B cell (primary cell): ENCODE measurements at regions not wholly inside any gene's neighbourhood (a gene's known extent, or its start where the extent isn't known, plus 50 kb on each side); places are given as distances from the start of the nearest gene placed in this dataset.

Source experiments
- ATAC-seq: fragments of 200-7000 bp; cut with Tn5 transposase; one replicate; pipeline ENCODE4 v1.10.0; 2021; ENCODE audit warnings: low read depth, mild to moderate bottlenecking, moderate number of reproducible peaks, moderate library complexity
- CTCF ChIA-PET: fragments of 350-600 bp; sonication (Branson Sonifier 250); formaldehyde crosslinking; loops from one replicate; lab custom pipeline; 2021; ENCODE audit warnings: antibody characterized with exemption, inconsistent platforms; lab: Charles Lee
- POLR2A ChIA-PET: fragments of 350-600 bp; sonication (Branson Sonifier 250); formaldehyde crosslinking; loops from one replicate; lab custom pipeline; 2021; ENCODE audit warnings: antibody characterized with exemption; lab: Charles Lee
- DNase-seq: peaks from one replicate; pipeline ENCODE4 v3.0.0; 2013
- H2AFZ ChIP-seq: 2 replicates; pipeline ENCODE4 v1.6.1; 2012; ENCODE audit warnings: mild to moderate bottlenecking, low read depth, low read length; ENCODE audit not compliant: insufficient read depth, poor library complexity, severe bottlenecking
- H3K27ac ChIP-seq, 2 donors: 1 replicate in 1 of 2; 2 replicates in 1 of 2; pipeline ENCODE4 v1.5.1; 2012 to 2013; ENCODE audit warnings: low read length in 2 of 2, mild to moderate bottlenecking in 2 of 2, moderate library complexity in 1 of 2
- H3K27me3 ChIP-seq, 4 experiments: fragments of 200-600 bp in 1 of 4; sonication (generic) in 1 of 4; replicated peaks in 1 of 4; 1 replicate in 2 of 4; 2 replicates in 2 of 4; pipeline versions ENCODE4 v1.6.1 to v1.7.0; 2013 to 2016; ENCODE audit warnings: low read length in 3 of 4, mild to moderate bottlenecking in 2 of 4, mixed read lengths in 1 of 4, moderate library complexity in 1 of 4; ENCODE audit not compliant: insufficient read depth in 4 of 4, control insufficient read depth in 3 of 4; ENCODE audit errors: control extremely low read depth in 1 of 4
- H3K36me3 ChIP-seq, 2 experiments: replicated peaks in 1 of 2; 1 replicate in 1 of 2; 2 replicates in 1 of 2; pipeline versions ENCODE4 v1.6.1 to v1.7.1; 2013; ENCODE audit warnings: low read length in 1 of 2; ENCODE audit not compliant: insufficient read depth in 2 of 2, control insufficient read depth in 1 of 2; ENCODE audit errors: control extremely low read depth in 1 of 2, extremely low read depth in 1 of 2
- H3K4me1 ChIP-seq, 2 donors: fragments of 200-600 bp in 1 of 2; sonication (generic) in 1 of 2; 1 replicate in 1 of 2; 2 replicates in 1 of 2; pipeline versions ENCODE4 v1.5.1 to v1.6.1; 2013 to 2017; ENCODE audit warnings: low read length in 2 of 2; ENCODE audit not compliant: control insufficient read depth in 2 of 2, insufficient read depth in 2 of 2
- H3K4me2 ChIP-seq: replicated peaks from 2 replicates; pipeline ENCODE3; 2012; ENCODE audit warnings: mild to moderate bottlenecking, low read depth, low read length; ENCODE audit not compliant: poor library complexity, severe bottlenecking
- H3K4me3 ChIP-seq, 5 experiments: fragments of 200-600 bp in 1 of 5; sonication (generic) in 1 of 5; 1 replicate in 3 of 5; 2 replicates in 2 of 5; pipeline versions ENCODE4 v1.5.1 to v1.7.0; 2011 to 2016; ENCODE audit warnings: low read length in 4 of 5, mild to moderate bottlenecking in 4 of 5, low read depth in 2 of 5, control low read depth in 1 of 5, moderate library complexity in 1 of 5; ENCODE audit not compliant: insufficient read depth in 1 of 5; ENCODE audit errors: control extremely low read depth in 1 of 5, extremely low read depth in 1 of 5
- H3K79me2 ChIP-seq: fragments of 200-600 bp; sonication (generic); one replicate; pipeline ENCODE4 v1.6.0; 2016; ENCODE audit warnings: low read length; ENCODE audit not compliant: control insufficient read depth, insufficient read depth
- H3K9ac ChIP-seq: fragments of 200-600 bp; sonication (generic); 2 replicates; pipeline ENCODE4 v1.6.1; 2017; ENCODE audit warnings: mild to moderate bottlenecking, low read length, moderate library complexity
- H3K9me3 ChIP-seq, 3 donors: one replicate each; pipeline versions ENCODE4 v1.6.1 to v1.7.1; 2013; ENCODE audit warnings: low read length in 2 of 3; ENCODE audit not compliant: control insufficient read depth in 2 of 3, insufficient read depth in 1 of 3; ENCODE audit errors: control extremely low read depth in 1 of 3
- H4K20me1 ChIP-seq: 2 replicates; pipeline ENCODE4 v1.6.0; 2012; ENCODE audit warnings: mild to moderate bottlenecking, low read length; ENCODE audit not compliant: insufficient read depth, control insufficient read depth, poor library complexity, severe bottlenecking
- H3K27ac Mint-ChIP-seq: one replicate; pipeline ENCODE4 v1.8.0; 2021; ENCODE audit warnings: mixed read lengths
- H3K27me3 Mint-ChIP-seq: one replicate; pipeline ENCODE4 v1.8.0; 2021; ENCODE audit warnings: mixed read lengths
- H3K4me1 Mint-ChIP-seq: one replicate; pipeline ENCODE4 v1.8.0; 2021; ENCODE audit warnings: mixed read lengths
- H3K4me3 Mint-ChIP-seq: one replicate; pipeline ENCODE4 v1.8.0; 2021; ENCODE audit warnings: mixed read lengths
- H3K9me3 Mint-ChIP-seq: one replicate; pipeline ENCODE4 v1.8.0; 2022; ENCODE audit warnings: mixed read lengths; ENCODE audit not compliant: insufficient read depth
- CTCF ChIP-seq: fragments of 200-600 bp; IDR thresholded peaks from one replicate; pipeline ENCODE4 v1.8.0; 2022; ENCODE audit warnings: antibody characterized with exemption, mild to moderate bottlenecking
- EZH2 ChIP-seq: IDR thresholded peaks from 2 replicates; pipeline ENCODE4 v1.6.1; 2012; ENCODE audit warnings: borderline replicate concordance, low read depth, mild to moderate bottlenecking, moderate library complexity, low read length; ENCODE audit not compliant: insufficient read depth, poor library complexity, severe bottlenecking
- WGBS: methylation state at CpG from one replicate; pipeline ENCODE4 v1.1.5; 2013; ENCODE audit warnings: missing lambda C conversion rate; ENCODE audit not compliant: insufficient coverage; 5-methylcytosine and 5-hydroxymethylcytosine counted together
- intact Hi-C: fragments of 100-400 bp; cut with micrococcal nuclease; formaldehyde crosslinking; loops from one replicate; pipeline ENCODE4 v1.10.0; 2022

- TF ChIP-seq CTCF (no peak), EZH2 (no peak)
Measured at GRCh38 chr2:45117383-45117782, 108.1 kb upstream of the SIX2 start.

GRCh38 chr2:45115181-45115580, 105.9 kb upstream of the SIX2 start:
- intact Hi-C loops: no loop called here
- TF ChIP-seq EZH2 (no peak), CTCF (no peak)
- Mint-ChIP-seq H3K27me3 (peaks cover 3% of the 10 kb centered on the region), H3K4me1 (no peaks in the 10 kb centered on the region), H3K4me3 (no peak overlapping the region), H3K27ac (no peak overlapping the region), H3K9me3 (no peaks in the 10 kb centered on the region)
- ATAC-seq (no peak), DNase-seq (no peak)
- H3K9me3 ChIP-seq: no peaks in the 10 kb centered on the region
- H3K79me2 ChIP-seq: no peaks in the 10 kb centered on the region
- H3K27me3 ChIP-seq: peaks cover 0 to 4% (median 0%) of the 10 kb centered on the region in 4 experiments
- CTCF ChIA-PET: no interaction called here
- no peak overlapping the region for H3K27ac ChIP-seq
- H4K20me1 ChIP-seq: no peaks in the 10 kb centered on the region
- no peaks in the 10 kb centered on the region for H3K36me3 ChIP-seq
- no peak overlapping the region for H2AFZ ChIP-seq
- H3K9ac ChIP-seq: no peak overlapping the region
- no CpG with 5 or more reads among the region's 1 CpG for WGBS
- POLR2A ChIA-PET: no interaction called here
- H3K4me3 ChIP-seq: no peak overlapping the region
- H3K4me2 ChIP-seq: no peak overlapping the region
- H3K4me1 ChIP-seq: no peaks in the 10 kb centered on the region

More at GRCh38 chr2:45117383-45117782, 108.1 kb upstream of the SIX2 start:
- ChIA-PET CTCF (no interaction called here), POLR2A (no interaction called here)
- no peak overlapping the region for H2AFZ ChIP-seq
- Mint-ChIP-seq H3K27ac (no peak overlapping the region), H3K27me3 (no peaks in the 10 kb centered on the region), H3K4me3 (no peak overlapping the region), H3K4me1 (no peaks in the 10 kb centered on the region), H3K9me3 (no peaks in the 10 kb centered on the region)
- DNase-seq (no peak), ATAC-seq (no peak)
- H3K4me2 ChIP-seq: no peak overlapping the region
- no peaks in the 10 kb centered on the region for H3K9me3 ChIP-seq
- no peaks in the 10 kb centered on the region for H3K27me3 ChIP-seq
- H3K4me3 ChIP-seq: no peak overlapping the region
- intact Hi-C loops: no loop called here
- no peaks in the 10 kb centered on the region for H3K79me2 ChIP-seq
- no peaks in the 10 kb centered on the region for H4K20me1 ChIP-seq
- WGBS: 100% methylated on average over 1 of the region's 1 CpG
- no peaks in the 10 kb centered on the region for H3K36me3 ChIP-seq
- H3K9ac ChIP-seq: no peak overlapping the region
- no peaks in the 10 kb centered on the region for H3K4me1 ChIP-seq
- no peak overlapping the region for H3K27ac ChIP-seq
